HFF-Myc (cell line): ENCODE measurements at regions not wholly inside any gene's neighbourhood (a gene's known extent, or its start where the extent isn't known, plus 50 kb on each side); places are given as distances from the start of the nearest gene placed in this dataset.

ENCODE experiments used
- DNase-seq: peaks from one replicate; pipeline ENCODE4 v3.0.0-alpha.2; 2011; ENCODE audit warnings: low read depth; ENCODE audit errors: extremely low read depth
- H3K4me3 ChIP-seq: replicated peaks from 2 replicates; pipeline ENCODE4 v1.5.1; 2011; ENCODE audit warnings: low read depth, mild to moderate bottlenecking, control low read depth, low read length
- TF ChIP-seq, protein P1 (sequence below): IDR thresholded peaks from 2 replicates; pipeline ENCODE4 v1.5.1; 2012; ENCODE audit warnings: mild to moderate bottlenecking, low read depth, low read length, control low read depth; ENCODE audit errors: missing control alignments

GRCh38 chr11:109853156-109853776 lies 239.9 kb upstream of the ZC3H12C start:
- TF ChIP-seq, protein P1, sequence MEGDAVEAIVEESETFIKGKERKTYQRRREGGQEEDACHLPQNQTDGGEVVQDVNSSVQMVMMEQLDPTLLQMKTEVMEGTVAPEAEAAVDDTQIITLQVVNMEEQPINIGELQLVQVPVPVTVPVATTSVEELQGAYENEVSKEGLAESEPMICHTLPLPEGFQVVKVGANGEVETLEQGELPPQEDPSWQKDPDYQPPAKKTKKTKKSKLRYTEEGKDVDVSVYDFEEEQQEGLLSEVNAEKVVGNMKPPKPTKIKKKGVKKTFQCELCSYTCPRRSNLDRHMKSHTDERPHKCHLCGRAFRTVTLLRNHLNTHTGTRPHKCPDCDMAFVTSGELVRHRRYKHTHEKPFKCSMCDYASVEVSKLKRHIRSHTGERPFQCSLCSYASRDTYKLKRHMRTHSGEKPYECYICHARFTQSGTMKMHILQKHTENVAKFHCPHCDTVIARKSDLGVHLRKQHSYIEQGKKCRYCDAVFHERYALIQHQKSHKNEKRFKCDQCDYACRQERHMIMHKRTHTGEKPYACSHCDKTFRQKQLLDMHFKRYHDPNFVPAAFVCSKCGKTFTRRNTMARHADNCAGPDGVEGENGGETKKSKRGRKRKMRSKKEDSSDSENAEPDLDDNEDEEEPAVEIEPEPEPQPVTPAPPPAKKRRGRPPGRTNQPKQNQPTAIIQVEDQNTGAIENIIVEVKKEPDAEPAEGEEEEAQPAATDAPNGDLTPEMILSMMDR, result peak; percentile 33
- DNase-seq, result peak; percentile 45

GRCh38 chr11:109854731-109855130 lies 238.5 kb upstream of the ZC3H12C start:
- no peak for DNase-seq
- TF ChIP-seq, protein P1, result no peak

More at GRCh38 chr11:109853156-109853776, 239.9 kb upstream of the ZC3H12C start:
- no peak overlapping the region for H3K4me3 ChIP-seq

GRCh38 chr11:109856928-109857327 lies 236.3 kb upstream of the ZC3H12C start:
- TF ChIP-seq, protein P1, result no peak
- no peak overlapping the region for H3K4me3 ChIP-seq
- DNase-seq, result no peak

More at GRCh38 chr11:109854731-109855130, 238.5 kb upstream of the ZC3H12C start:
- H3K4me3 ChIP-seq, result no peak overlapping the region

DNA sequence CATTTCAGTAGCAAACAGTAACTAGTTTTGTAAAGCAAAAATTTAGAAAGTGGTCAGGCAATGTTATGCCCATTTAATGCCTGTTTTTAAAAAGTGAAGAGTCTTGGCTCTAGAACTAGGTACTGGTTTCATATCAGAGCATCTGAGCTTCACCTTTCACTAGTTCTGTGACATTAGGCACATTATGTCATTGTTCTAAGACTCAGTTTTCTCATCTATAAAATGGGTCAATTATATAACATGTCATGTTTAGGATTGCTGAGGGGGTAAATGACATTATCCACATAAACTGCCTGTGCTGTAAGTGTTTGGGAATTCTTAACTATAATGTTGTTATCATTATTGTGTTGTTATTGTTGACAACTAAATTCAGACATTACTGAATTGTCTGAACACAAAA lies 235.6 kb upstream of the ZC3H12C start:
- DNase-seq, result no peak
- TF ChIP-seq, protein P1, result no peak
- no peak overlapping the region for H3K4me3 ChIP-seq

GRCh38 chr11:109858152-109858551 lies 235.0 kb upstream of the ZC3H12C start:
- H3K4me3 ChIP-seq, result no peak overlapping the region
- TF ChIP-seq, protein P1, result no peak
- no peak for DNase-seq

DNA sequence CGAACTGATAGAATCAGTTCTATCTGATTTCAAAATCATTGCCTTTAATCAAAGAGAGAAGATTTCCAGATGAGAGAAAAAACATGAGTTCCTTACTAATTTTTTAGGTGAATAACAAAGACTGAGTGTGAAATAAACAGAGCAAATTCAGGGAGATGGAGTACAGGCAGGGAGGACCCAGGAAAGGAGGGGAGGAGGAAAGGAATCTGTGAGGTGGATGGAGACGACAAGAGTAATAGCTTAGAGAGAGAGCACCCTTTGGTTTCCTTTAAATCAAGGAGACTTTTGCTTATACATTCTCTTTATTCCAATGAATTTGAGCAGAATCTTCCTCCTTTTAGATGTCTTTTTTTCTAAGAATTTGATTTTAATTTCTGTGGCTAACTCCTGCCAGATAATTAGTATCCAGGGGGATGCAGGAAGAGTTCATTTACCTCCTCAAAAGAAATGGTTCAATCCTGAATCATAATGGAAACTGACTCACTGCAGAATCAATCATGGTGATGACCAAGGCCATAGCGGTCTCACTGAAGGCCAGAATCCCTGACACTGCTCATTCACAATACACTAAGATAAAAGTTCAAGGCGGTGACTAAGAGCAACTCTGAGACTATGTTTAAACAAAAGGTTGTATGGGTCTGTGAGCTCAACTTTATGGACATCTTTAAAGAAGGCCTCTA lies 234.0 kb upstream of the ZC3H12C start:
- TF ChIP-seq, protein P1, result no peak
- no peak overlapping the region for H3K4me3 ChIP-seq
- no peak for DNase-seq
